ENCODE measurements at regions not wholly inside any gene's neighbourhood (a gene's known extent, or its start where the extent isn't known, plus 50 kb on each side); places are given as distances from the start of the nearest gene placed in this dataset.

DNA sequence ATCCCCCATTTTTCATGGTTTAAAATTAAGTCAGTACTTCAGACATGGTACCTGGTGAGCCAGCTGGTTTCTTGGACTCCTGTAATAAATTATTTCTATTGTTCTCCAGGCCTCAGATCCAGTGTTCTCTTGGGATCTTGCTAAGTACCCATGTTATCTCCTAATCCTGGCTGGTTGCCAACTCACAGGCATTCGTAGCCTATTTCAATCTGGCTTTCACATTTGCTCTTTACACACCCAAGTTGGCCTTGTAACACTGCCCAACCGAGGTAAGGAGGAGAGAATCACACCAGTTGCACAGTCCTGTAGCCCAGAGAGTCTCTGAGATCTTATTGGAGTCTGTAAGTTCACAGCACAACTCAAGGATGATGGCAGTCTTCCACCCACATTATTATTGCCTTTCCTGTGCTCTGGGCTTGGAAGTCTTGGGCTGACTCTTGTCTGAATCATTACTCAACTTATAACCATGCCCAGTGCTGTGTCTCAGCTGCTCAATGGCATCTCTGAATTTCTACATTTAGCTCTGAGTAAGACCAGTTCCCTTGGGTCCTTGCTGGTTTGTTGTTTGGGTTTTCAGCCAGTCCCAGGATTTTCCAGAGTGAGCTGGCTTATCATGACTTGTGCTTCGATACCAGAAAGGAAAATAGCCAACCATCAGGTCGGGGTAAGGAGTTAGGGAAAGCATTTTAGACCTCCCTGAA is 76.6 kb upstream of the KLF12 start:
- Histone ChIP-seq H3K9me3 (no peaks in the 10 kb centered on the region), H3K27ac (peak overlapping the region; percentile 14 to 49 (median 39)), H3K4me3 (no peak overlapping the region), H3K27me3 (no peaks in the 10 kb centered on the region), H3K36me3 (no peaks in the 10 kb centered on the region), H3K4me1 (peaks cover 0 to 5% of the 10 kb centered on the region in 2 donors)
- in situ Hi-C loops (cut with MboI; ENCODE audit: low sequenced_read_pairs in 4 of 4): no loop called here
- TF ChIP-seq, protein P1, sequence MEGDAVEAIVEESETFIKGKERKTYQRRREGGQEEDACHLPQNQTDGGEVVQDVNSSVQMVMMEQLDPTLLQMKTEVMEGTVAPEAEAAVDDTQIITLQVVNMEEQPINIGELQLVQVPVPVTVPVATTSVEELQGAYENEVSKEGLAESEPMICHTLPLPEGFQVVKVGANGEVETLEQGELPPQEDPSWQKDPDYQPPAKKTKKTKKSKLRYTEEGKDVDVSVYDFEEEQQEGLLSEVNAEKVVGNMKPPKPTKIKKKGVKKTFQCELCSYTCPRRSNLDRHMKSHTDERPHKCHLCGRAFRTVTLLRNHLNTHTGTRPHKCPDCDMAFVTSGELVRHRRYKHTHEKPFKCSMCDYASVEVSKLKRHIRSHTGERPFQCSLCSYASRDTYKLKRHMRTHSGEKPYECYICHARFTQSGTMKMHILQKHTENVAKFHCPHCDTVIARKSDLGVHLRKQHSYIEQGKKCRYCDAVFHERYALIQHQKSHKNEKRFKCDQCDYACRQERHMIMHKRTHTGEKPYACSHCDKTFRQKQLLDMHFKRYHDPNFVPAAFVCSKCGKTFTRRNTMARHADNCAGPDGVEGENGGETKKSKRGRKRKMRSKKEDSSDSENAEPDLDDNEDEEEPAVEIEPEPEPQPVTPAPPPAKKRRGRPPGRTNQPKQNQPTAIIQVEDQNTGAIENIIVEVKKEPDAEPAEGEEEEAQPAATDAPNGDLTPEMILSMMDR (IDR thresholded peaks at IDR 0.05 in 4 of 5, conservative IDR thresholded peaks at IDR 0.05 in 1 of 5): no peak
- no peak for TF ChIP-seq POLR2A (IDR thresholded peaks at IDR 0.05)
- intact Hi-C loops (cut with DNase I; ENCODE audit: low total_unique reads): no loop called here
- DNase-seq: peak; percentile 3 to 24
- ATAC-seq: peak; percentile 90 to 93

DNA sequence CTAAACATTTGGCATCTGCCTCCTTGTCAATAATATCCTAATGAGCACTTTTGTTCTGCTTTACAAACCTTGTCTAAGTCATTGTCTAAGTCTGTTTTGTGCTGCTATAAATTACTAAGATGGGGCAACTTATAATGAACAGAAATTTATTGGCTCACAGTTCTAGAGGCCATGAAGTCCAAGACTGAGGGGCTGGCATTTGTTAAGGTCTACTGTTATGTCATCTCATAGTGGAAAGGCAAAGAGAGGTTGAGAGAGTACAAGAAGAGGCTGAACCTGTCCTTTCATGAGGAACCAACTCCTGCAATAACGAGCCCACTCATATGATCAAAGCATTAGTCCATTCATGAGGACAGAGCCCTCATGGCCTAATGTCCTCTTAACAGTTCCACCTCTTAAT is 72.7 kb upstream of the KLF12 start:
- intact Hi-C loops (cut with DNase I; ENCODE audit: low total_unique reads): no loop called here
- TF ChIP-seq, protein P1 (IDR thresholded peaks at IDR 0.05 in 4 of 5, conservative IDR thresholded peaks at IDR 0.05 in 1 of 5): no peak
- TF ChIP-seq POLR2A (IDR thresholded peaks at IDR 0.05): no peak
- Histone ChIP-seq H3K4me1 (peaks cover 12 to 26% of the 10 kb centered on the region in 2 donors), H3K27me3 (no peaks in the 10 kb centered on the region), H3K4me3 (no peak overlapping the region), H3K36me3 (no peaks in the 10 kb centered on the region), H3K9me3 (no peaks in the 10 kb centered on the region), H3K27ac (no peak overlapping the region)
- in situ Hi-C loops (cut with MboI; ENCODE audit: low sequenced_read_pairs in 4 of 4): no loop called here
- DNase-seq (no peak), ATAC-seq (no peak)

DNA sequence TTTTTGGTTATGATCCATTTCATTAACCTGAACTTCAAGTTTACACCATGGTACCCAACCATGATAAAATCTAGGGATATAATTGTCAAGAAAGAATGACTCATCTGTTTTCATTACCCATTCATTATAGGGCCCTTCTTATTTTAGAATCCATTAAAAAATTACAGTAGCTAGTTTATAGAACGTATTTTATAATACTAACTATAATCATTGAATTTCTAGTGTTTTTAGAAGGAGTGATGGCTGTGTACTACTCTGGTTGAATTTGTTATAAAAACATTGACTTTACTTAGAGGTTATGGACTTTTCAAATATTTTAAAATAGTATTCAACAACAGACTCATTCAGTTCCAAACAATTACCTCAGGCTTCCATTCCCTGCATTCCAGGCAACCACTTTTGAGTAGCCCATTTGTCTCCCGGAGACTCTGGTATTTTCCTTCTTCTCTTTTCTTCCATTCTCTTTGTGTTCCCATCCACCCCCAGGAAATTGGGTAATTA is 71.9 kb upstream of the KLF12 start:
- H3K27ac ChIP-seq: no peak overlapping the region
- TF ChIP-seq POLR2A (IDR thresholded peaks at IDR 0.05): no peak
- TF ChIP-seq, protein P1 (IDR thresholded peaks at IDR 0.05 in 4 of 5, conservative IDR thresholded peaks at IDR 0.05 in 1 of 5): no peak
- H3K9me3 ChIP-seq: no peaks in the 10 kb centered on the region
- H3K36me3 ChIP-seq: no peaks in the 10 kb centered on the region
- H3K27me3 ChIP-seq: no peaks in the 10 kb centered on the region
- DNase-seq (no peak), ATAC-seq (no peak)
- no peak overlapping the region for H3K4me3 ChIP-seq
- peaks cover 19 to 34% of the 10 kb centered on the region in 2 donors for H3K4me1 ChIP-seq
- intact Hi-C loops (cut with DNase I; ENCODE audit: low total_unique reads): no loop called here
- in situ Hi-C loops (cut with MboI; ENCODE audit: low sequenced_read_pairs in 4 of 4): no loop called here

DNA sequence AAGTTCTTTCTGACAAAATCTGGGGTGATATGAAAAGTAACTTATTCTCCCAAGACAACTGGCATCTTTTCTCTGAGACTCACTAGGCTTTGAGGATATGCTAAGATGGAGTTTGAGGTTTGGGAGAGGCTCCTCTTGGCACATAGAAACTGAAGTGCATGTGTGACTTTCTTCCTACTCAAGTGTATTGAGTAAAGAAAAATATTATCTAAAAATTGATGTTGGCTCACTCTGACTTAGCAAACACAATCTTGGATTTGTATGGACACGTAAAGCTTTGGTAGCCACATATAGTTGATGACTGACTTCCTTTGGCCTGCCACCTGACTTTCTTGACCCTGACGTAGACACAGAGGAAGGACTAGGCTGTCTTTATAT is 71.1 kb upstream of the KLF12 start:
- H3K27ac ChIP-seq: no peak overlapping the region
- DNase-seq (no peak), ATAC-seq (no peak)
- H3K4me3 ChIP-seq: no peak overlapping the region
- peaks cover 20 to 30% of the 10 kb centered on the region in 2 donors for H3K4me1 ChIP-seq
- TF ChIP-seq, protein P1 (IDR thresholded peaks at IDR 0.05 in 4 of 5, conservative IDR thresholded peaks at IDR 0.05 in 1 of 5): no peak
- no peak for TF ChIP-seq POLR2A (IDR thresholded peaks at IDR 0.05)
- H3K9me3 ChIP-seq: no peaks in the 10 kb centered on the region
- in situ Hi-C loops (cut with MboI; ENCODE audit: low sequenced_read_pairs in 4 of 4): no loop called here
- H3K27me3 ChIP-seq: no peaks in the 10 kb centered on the region
- H3K36me3 ChIP-seq: no peaks in the 10 kb centered on the region
- intact Hi-C loops (cut with DNase I; ENCODE audit: low total_unique reads): no loop called here

Measured in gastrocnemius medialis (tissue), 4 donors.